GM23338 (cell line): ENCODE measurements at regions not wholly inside any gene's neighbourhood (a gene's known extent, or its start where the extent isn't known, plus 50 kb on each side); places are given as distances from the start of the nearest gene placed in this dataset.
A peak's percentile ranks its signal among the peaks of the same experiment; 100 is the strongest.

ENCODE experiments used
- ATAC-seq: fragments of 200-7000 bp; cut with Tn5 transposase; 3 replicates; pipeline ENCODE4 v1.9.1; 2020
- DNase-seq: peaks from one replicate; pipeline ENCODE4 v3.0.0-alpha.2; 2015; ENCODE audit warnings: low spot score
- H2AFZ ChIP-seq: fragments of 200-600 bp; sonication (generic); 2 replicates; pipeline ENCODE4 v1.8.0; 2016; ENCODE audit warnings: antibody characterized with exemption, mild to moderate bottlenecking, moderate library complexity
- H3F3A ChIP-seq: fragments of 200-600 bp; sonication (generic); replicated peaks from 2 replicates; pipeline ENCODE4 v1.8.0; 2017; ENCODE audit warnings: antibody characterized with exemption, mixed run types, low read depth
- H3K27ac ChIP-seq: fragments of 200-600 bp; sonication (generic); 2 replicates; pipeline ENCODE4 v1.6.1; 2016; ENCODE audit warnings: low read depth
- H3K27me3 ChIP-seq: fragments of 200-600 bp; sonication (generic); 2 replicates; pipeline ENCODE4 v1.8.0; 2016; ENCODE audit warnings: mild to moderate bottlenecking, mixed run types, moderate library complexity; ENCODE audit not compliant: insufficient read depth
- H3K36me3 ChIP-seq: fragments of 200-600 bp; sonication (generic); 2 replicates; pipeline ENCODE4 v1.8.0; 2016; ENCODE audit warnings: mild to moderate bottlenecking; ENCODE audit not compliant: insufficient read depth
- H3K4me1 ChIP-seq: fragments of 200-600 bp; sonication (generic); 2 replicates; pipeline ENCODE4 v1.8.0; 2016; ENCODE audit warnings: mild to moderate bottlenecking, moderate library complexity; ENCODE audit not compliant: insufficient read depth
- H3K4me2 ChIP-seq: fragments of 200-600 bp; sonication (generic); 2 replicates; pipeline ENCODE4 v1.7.1; 2017; ENCODE audit warnings: mixed run types
- H3K4me3 ChIP-seq: fragments of 200-600 bp; sonication (generic); 2 replicates; pipeline ENCODE4 v1.6.1; 2016; ENCODE audit warnings: mixed run types
- H3K79me2 ChIP-seq: fragments of 200-600 bp; sonication (generic); replicated peaks from 2 replicates; pipeline ENCODE4 v1.8.0; 2017; ENCODE audit warnings: mild to moderate bottlenecking; ENCODE audit not compliant: insufficient read depth
- H3K9me2 ChIP-seq: fragments of 200-600 bp; sonication (generic); 2 replicates; pipeline ENCODE4 v1.8.0; 2017; ENCODE audit not compliant: insufficient read depth
- H4K20me1 ChIP-seq: fragments of 200-600 bp; sonication (generic); replicated peaks from 2 replicates; pipeline ENCODE4 v1.8.0; 2017; ENCODE audit warnings: mild to moderate bottlenecking; ENCODE audit not compliant: insufficient read depth
- H3K27ac Mint-ChIP-seq: 2 replicates; pipeline ENCODE4 v1.8.0; 2020; ENCODE audit warnings: inconsistent platforms, mild to moderate bottlenecking, moderate library complexity, mixed read lengths
- H3K27me3 Mint-ChIP-seq: 3 replicates; pipeline ENCODE4 v1.8.0; 2022; ENCODE audit warnings: low read depth, mild to moderate bottlenecking, moderate library complexity, mixed read lengths, inconsistent platforms; ENCODE audit not compliant: insufficient read depth, poor library complexity
- H3K36me3 Mint-ChIP-seq: 3 replicates; pipeline ENCODE4 v1.8.0; 2021; ENCODE audit warnings: low read depth, mild to moderate bottlenecking, inconsistent platforms, moderate library complexity, mixed read lengths
- H3K4me1 Mint-ChIP-seq: 3 replicates; pipeline ENCODE4 v1.8.0; 2020; ENCODE audit warnings: mild to moderate bottlenecking, inconsistent platforms, mixed read lengths
- H3K4me3 Mint-ChIP-seq: 3 replicates; pipeline ENCODE4 v1.8.0; 2021; ENCODE audit warnings: moderate library complexity, mild to moderate bottlenecking, inconsistent platforms, mixed read lengths
- H3K9me3 Mint-ChIP-seq: 3 replicates; pipeline ENCODE4 v1.8.0; 2020; ENCODE audit warnings: moderate library complexity, mild to moderate bottlenecking, inconsistent platforms, mixed read lengths
- CREB1 ChIP-seq: fragments of 250-450 bp; sonication (Bioruptor Pico); IDR thresholded peaks from 2 replicates; pipeline ENCODE4 v1.5.0; 2020; ENCODE audit warnings: low read depth, mild to moderate bottlenecking, moderate library complexity
- CTCF ChIP-seq, 2 experiments: fragments of 200-600 bp in 1 of 2; sonication (generic) in 1 of 2; conservative IDR thresholded peaks; 2 replicates each; pipeline versions ENCODE4 v1.5.1 to v1.6.1; 2016 to 2017; ENCODE audit warnings: antibody characterized with exemption in 2 of 2, low read depth in 2 of 2, mild to moderate bottlenecking in 2 of 2, moderate library complexity in 1 of 2
- ETS1 ChIP-seq: IDR thresholded peaks from 2 replicates; pipeline ENCODE4 v1.6.1; 2016; ENCODE audit warnings: antibody characterized with exemption
- EZH2 ChIP-seq: fragments of 200-600 bp; sonication (generic); IDR thresholded peaks from one replicate; pipeline ENCODE4 v1.8.0; 2017; ENCODE audit warnings: antibody characterized with exemption, mild to moderate bottlenecking, low read depth; ENCODE audit not compliant: unreplicated experiment
- EZH2phosphoT487 ChIP-seq: fragments of 200-600 bp; sonication (generic); IDR thresholded peaks from one replicate; pipeline ENCODE4 v1.8.1; 2018; ENCODE audit warnings: antibody characterized with exemption; ENCODE audit not compliant: unreplicated experiment
- JUNB ChIP-seq: IDR thresholded peaks from one replicate; pipeline ENCODE4 v1.6.1; 2016; ENCODE audit warnings: antibody characterized with exemption; ENCODE audit not compliant: unreplicated experiment
- REST ChIP-seq: IDR thresholded peaks from one replicate; pipeline ENCODE4 v1.6.1; 2018; ENCODE audit warnings: antibody characterized with exemption; ENCODE audit not compliant: unreplicated experiment
- STAT1 ChIP-seq: IDR thresholded peaks from one replicate; pipeline ENCODE4 v1.6.1; 2016; ENCODE audit warnings: antibody characterized with exemption; ENCODE audit not compliant: unreplicated experiment
- ZNF114 ChIP-seq: fragments of 250-450 bp; sonication (Bioruptor Pico); IDR thresholded peaks from 2 replicates; pipeline ENCODE4 v1.5.0; 2020; ENCODE audit warnings: mild to moderate bottlenecking, moderate library complexity
- ZNF331 ChIP-seq: fragments of 250-450 bp; sonication (Bioruptor Pico); IDR thresholded peaks from 2 replicates; pipeline ENCODE4 v1.5.0; 2020; ENCODE audit warnings: low read depth, mild to moderate bottlenecking, moderate library complexity
- ZNF462 ChIP-seq: fragments of 250-450 bp; sonication (Bioruptor Pico); IDR thresholded peaks from 2 replicates; pipeline ENCODE4 v1.5.0; 2020; ENCODE audit warnings: mild to moderate bottlenecking, moderate library complexity

- Histone ChIP-seq H3K4me2 (no peak overlapping the region), H4K20me1 (no peaks in the 10 kb centered on the region), H3K79me2 (no peaks in the 10 kb centered on the region), H3K9me2 (peaks cover 13% of the 10 kb centered on the region; the same call in 1 of the 2 replicates), H3K27ac (peak overlapping the region; percentile 47; the same call in 1 of the 2 replicates), H3K36me3 (no peaks in the 10 kb centered on the region), H3K4me1 (peaks cover 30% of the 10 kb centered on the region), H3K4me3 (no peak overlapping the region), H3F3A (no peaks in the 10 kb centered on the region), H3K27me3 (no peaks in the 10 kb centered on the region), H2AFZ (peak overlapping the region; percentile 34)
- Mint-ChIP-seq H3K27ac (peak overlapping the region; percentile 89), H3K27me3 (peaks cover 3% of the 10 kb centered on the region), H3K4me3 (no peak overlapping the region), H3K9me3 (no peaks in the 10 kb centered on the region; the same call in 2 of the 3 replicates), H3K36me3 (no peaks in the 10 kb centered on the region), H3K4me1 (peaks cover 31% of the 10 kb centered on the region)
- no peak for TF ChIP-seq EZH2
- TF ChIP-seq REST = no peak
- no peak for TF ChIP-seq JUNB
- TF ChIP-seq ETS1 = no peak
- TF ChIP-seq CREB1 (CRISPR knock-in tag) = no peak
- TF ChIP-seq ZNF331 (CRISPR knock-in tag) = no peak
- TF ChIP-seq CTCF (conservative IDR thresholded peaks at IDR 0.05; ENCODE audit: low read depth in 2 of 2) = no peak
- TF ChIP-seq ZNF114 = no peak
- no peak for TF ChIP-seq STAT1
- no peak for TF ChIP-seq ZNF462 (CRISPR knock-in tag)
- TF ChIP-seq EZH2phosphoT487 = no peak
- DNase-seq (peak; percentile 12), ATAC-seq (peak; percentile 75)
Observed at GRCh38 chr6:94463306-94463705, 1043.9 kb upstream of the EPHA7 start.
